H1 (cell line): ENCODE measurements at regions not wholly inside any gene's neighbourhood (a gene's known extent, or its start where the extent isn't known, plus 50 kb on each side); places are given as distances from the start of the nearest gene placed in this dataset.

Experiments used
- ASH2L ChIP-seq: fragments of 200-600, 300-600 bp; sonication (generic); IDR thresholded peaks from one replicate; pipeline ENCODE4 v1.7.1; 2017; ENCODE audit warnings: low read length
- BRCA1 ChIP-seq: IDR thresholded peaks from 2 replicates; pipeline ENCODE4 v1.6.1; 2012; ENCODE audit warnings: low read depth, low read length, improper control_type of control experiment
- SP4 ChIP-seq: IDR thresholded peaks from 2 replicates; pipeline ENCODE4 v1.6.1; 2012; ENCODE audit warnings: low read length, inconsistent platforms
- TF ChIP-seq, protein P1 (sequence below): IDR thresholded peaks from 2 replicates; pipeline ENCODE4 v1.6.1; 2012; ENCODE audit warnings: inconsistent platforms

DNA sequence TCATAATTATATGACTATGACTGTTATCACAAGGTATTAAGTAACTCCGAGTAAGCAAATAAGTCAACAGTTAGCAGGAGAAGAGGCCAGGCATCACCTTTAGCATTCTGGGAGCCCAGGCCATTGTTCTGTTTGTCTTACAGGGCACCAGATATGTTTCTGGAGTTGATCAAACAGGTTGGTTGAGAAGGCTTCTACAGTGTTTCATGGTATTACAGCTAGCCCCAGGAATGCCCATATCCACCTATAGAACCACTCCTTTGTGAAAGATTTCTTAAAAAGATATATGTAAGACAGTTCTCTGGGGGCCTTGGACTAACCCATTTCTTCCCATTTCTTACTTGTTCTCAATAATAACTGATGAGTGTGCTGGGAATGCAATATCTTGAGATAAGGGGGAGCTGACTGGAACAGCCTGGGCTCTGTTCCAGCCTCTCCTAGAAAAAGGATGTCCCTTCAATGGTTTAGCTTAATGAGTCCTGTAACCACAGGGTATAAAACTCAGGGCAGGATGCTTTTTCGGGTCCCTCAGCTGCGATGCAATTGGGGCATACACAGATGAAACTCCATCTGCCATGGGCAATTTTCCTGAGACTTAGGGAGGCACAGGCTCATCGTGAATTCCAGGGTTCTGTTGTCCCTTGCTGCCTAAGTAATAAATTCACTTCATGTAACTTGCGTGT, 286.4 kb downstream of the BAMBI start (continued):
- TF ChIP-seq, protein P1, sequence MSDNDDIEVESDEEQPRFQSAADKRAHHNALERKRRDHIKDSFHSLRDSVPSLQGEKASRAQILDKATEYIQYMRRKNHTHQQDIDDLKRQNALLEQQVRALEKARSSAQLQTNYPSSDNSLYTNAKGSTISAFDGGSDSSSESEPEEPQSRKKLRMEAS: no peak
- TF ChIP-seq SP4 (no peak), BRCA1 (no peak), ASH2L (no peak)
- TF ChIP-seq, all 59 proteins: peak for 0
